GM23338 (cell line): ENCODE measurements at regions not wholly inside any gene's neighbourhood (a gene's known extent, or its start where the extent isn't known, plus 50 kb on each side); places are given as distances from the start of the nearest gene placed in this dataset.

Experiments used
- ATAC-seq: fragments of 200-7000 bp; cut with Tn5 transposase; 3 replicates; pipeline ENCODE4 v1.9.1; 2020
- DNase-seq: peaks from one replicate; pipeline ENCODE4 v3.0.0-alpha.2; 2015; ENCODE audit warnings: low spot score
- H2AFZ ChIP-seq: fragments of 200-600 bp; sonication (generic); 2 replicates; pipeline ENCODE4 v1.8.0; 2016; ENCODE audit warnings: antibody characterized with exemption, mild to moderate bottlenecking, moderate library complexity
- H3F3A ChIP-seq: fragments of 200-600 bp; sonication (generic); replicated peaks from 2 replicates; pipeline ENCODE4 v1.8.0; 2017; ENCODE audit warnings: antibody characterized with exemption, mixed run types, low read depth
- H3K27ac ChIP-seq: fragments of 200-600 bp; sonication (generic); 2 replicates; pipeline ENCODE4 v1.6.1; 2016; ENCODE audit warnings: low read depth
- H3K27me3 ChIP-seq: fragments of 200-600 bp; sonication (generic); 2 replicates; pipeline ENCODE4 v1.8.0; 2016; ENCODE audit warnings: mild to moderate bottlenecking, mixed run types, moderate library complexity; ENCODE audit not compliant: insufficient read depth
- H3K36me3 ChIP-seq: fragments of 200-600 bp; sonication (generic); 2 replicates; pipeline ENCODE4 v1.8.0; 2016; ENCODE audit warnings: mild to moderate bottlenecking; ENCODE audit not compliant: insufficient read depth
- H3K4me1 ChIP-seq: fragments of 200-600 bp; sonication (generic); 2 replicates; pipeline ENCODE4 v1.8.0; 2016; ENCODE audit warnings: mild to moderate bottlenecking, moderate library complexity; ENCODE audit not compliant: insufficient read depth
- H3K4me2 ChIP-seq: fragments of 200-600 bp; sonication (generic); 2 replicates; pipeline ENCODE4 v1.7.1; 2017; ENCODE audit warnings: mixed run types
- H3K4me3 ChIP-seq: fragments of 200-600 bp; sonication (generic); 2 replicates; pipeline ENCODE4 v1.6.1; 2016; ENCODE audit warnings: mixed run types
- H3K79me2 ChIP-seq: fragments of 200-600 bp; sonication (generic); replicated peaks from 2 replicates; pipeline ENCODE4 v1.8.0; 2017; ENCODE audit warnings: mild to moderate bottlenecking; ENCODE audit not compliant: insufficient read depth
- H3K9me2 ChIP-seq: fragments of 200-600 bp; sonication (generic); 2 replicates; pipeline ENCODE4 v1.8.0; 2017; ENCODE audit not compliant: insufficient read depth
- H4K20me1 ChIP-seq: fragments of 200-600 bp; sonication (generic); replicated peaks from 2 replicates; pipeline ENCODE4 v1.8.0; 2017; ENCODE audit warnings: mild to moderate bottlenecking; ENCODE audit not compliant: insufficient read depth
- H3K27ac Mint-ChIP-seq: 2 replicates; pipeline ENCODE4 v1.8.0; 2020; ENCODE audit warnings: inconsistent platforms, mild to moderate bottlenecking, moderate library complexity, mixed read lengths
- H3K27me3 Mint-ChIP-seq: 3 replicates; pipeline ENCODE4 v1.8.0; 2022; ENCODE audit warnings: low read depth, mild to moderate bottlenecking, moderate library complexity, mixed read lengths, inconsistent platforms; ENCODE audit not compliant: insufficient read depth, poor library complexity
- H3K36me3 Mint-ChIP-seq: 3 replicates; pipeline ENCODE4 v1.8.0; 2021; ENCODE audit warnings: low read depth, mild to moderate bottlenecking, inconsistent platforms, moderate library complexity, mixed read lengths
- H3K4me1 Mint-ChIP-seq: 3 replicates; pipeline ENCODE4 v1.8.0; 2020; ENCODE audit warnings: mild to moderate bottlenecking, inconsistent platforms, mixed read lengths
- H3K4me3 Mint-ChIP-seq: 3 replicates; pipeline ENCODE4 v1.8.0; 2021; ENCODE audit warnings: moderate library complexity, mild to moderate bottlenecking, inconsistent platforms, mixed read lengths
- H3K9me3 Mint-ChIP-seq: 3 replicates; pipeline ENCODE4 v1.8.0; 2020; ENCODE audit warnings: moderate library complexity, mild to moderate bottlenecking, inconsistent platforms, mixed read lengths
- CREB1 ChIP-seq: fragments of 250-450 bp; sonication (Bioruptor Pico); IDR thresholded peaks from 2 replicates; pipeline ENCODE4 v1.5.0; 2020; ENCODE audit warnings: low read depth, mild to moderate bottlenecking, moderate library complexity
- CTCF ChIP-seq, 2 experiments: fragments of 200-600 bp in 1 of 2; sonication (generic) in 1 of 2; conservative IDR thresholded peaks; 2 replicates each; pipeline versions ENCODE4 v1.5.1 to v1.6.1; 2016 to 2017; ENCODE audit warnings: antibody characterized with exemption in 2 of 2, low read depth in 2 of 2, mild to moderate bottlenecking in 2 of 2, moderate library complexity in 1 of 2
- ETS1 ChIP-seq: IDR thresholded peaks from 2 replicates; pipeline ENCODE4 v1.6.1; 2016; ENCODE audit warnings: antibody characterized with exemption
- EZH2 ChIP-seq: fragments of 200-600 bp; sonication (generic); IDR thresholded peaks from one replicate; pipeline ENCODE4 v1.8.0; 2017; ENCODE audit warnings: antibody characterized with exemption, mild to moderate bottlenecking, low read depth; ENCODE audit not compliant: unreplicated experiment
- EZH2phosphoT487 ChIP-seq: fragments of 200-600 bp; sonication (generic); IDR thresholded peaks from one replicate; pipeline ENCODE4 v1.8.1; 2018; ENCODE audit warnings: antibody characterized with exemption; ENCODE audit not compliant: unreplicated experiment
- JUNB ChIP-seq: IDR thresholded peaks from one replicate; pipeline ENCODE4 v1.6.1; 2016; ENCODE audit warnings: antibody characterized with exemption; ENCODE audit not compliant: unreplicated experiment
- NANOG ChIP-seq: IDR thresholded peaks from 2 replicates; pipeline ENCODE4 v1.6.1; 2016; ENCODE audit warnings: antibody characterized with exemption, borderline replicate concordance
- POLR2AphosphoS5 ChIP-seq: IDR thresholded peaks from 2 replicates; pipeline ENCODE4 v1.6.1; 2016; ENCODE audit warnings: antibody characterized with exemption, low read depth
- REST ChIP-seq: IDR thresholded peaks from one replicate; pipeline ENCODE4 v1.6.1; 2018; ENCODE audit warnings: antibody characterized with exemption; ENCODE audit not compliant: unreplicated experiment
- STAT1 ChIP-seq: IDR thresholded peaks from one replicate; pipeline ENCODE4 v1.6.1; 2016; ENCODE audit warnings: antibody characterized with exemption; ENCODE audit not compliant: unreplicated experiment
- ZNF114 ChIP-seq: fragments of 250-450 bp; sonication (Bioruptor Pico); IDR thresholded peaks from 2 replicates; pipeline ENCODE4 v1.5.0; 2020; ENCODE audit warnings: mild to moderate bottlenecking, moderate library complexity
- ZNF331 ChIP-seq: fragments of 250-450 bp; sonication (Bioruptor Pico); IDR thresholded peaks from 2 replicates; pipeline ENCODE4 v1.5.0; 2020; ENCODE audit warnings: low read depth, mild to moderate bottlenecking, moderate library complexity
- ZNF462 ChIP-seq: fragments of 250-450 bp; sonication (Bioruptor Pico); IDR thresholded peaks from 2 replicates; pipeline ENCODE4 v1.5.0; 2020; ENCODE audit warnings: mild to moderate bottlenecking, moderate library complexity

- TF ChIP-seq ZNF331 (CRISPR knock-in tag) (no peak), POLR2AphosphoS5 (no peak), EZH2 (no peak), EZH2phosphoT487 (no peak), CREB1 (CRISPR knock-in tag) (no peak), ZNF114 (CRISPR knock-in tag) (no peak), ZNF462 (CRISPR knock-in tag) (no peak), JUNB (no peak), NANOG (no peak), STAT1 (no peak), CTCF (conservative IDR thresholded peaks at IDR 0.05; ENCODE audit: low read depth in 2 of 2) (no peak), REST (no peak), ETS1 (no peak)
- no peak for ATAC-seq
- peaks cover 25% of the 10 kb centered on the region for H3K4me1 ChIP-seq
- Mint-ChIP-seq H3K27me3 (peaks cover 2% of the 10 kb centered on the region), H3K4me3 (no peak overlapping the region), H3K36me3 (no peaks in the 10 kb centered on the region; the same call in 2 of the 3 replicates), H3K4me1 (peaks cover 29% of the 10 kb centered on the region), H3K9me3 (no peaks in the 10 kb centered on the region), H3K27ac (no peak overlapping the region; the same call in 1 of the 2 replicates)
- H3F3A ChIP-seq, result no peaks in the 10 kb centered on the region
- H3K4me2 ChIP-seq, result no peak overlapping the region
- no peak overlapping the region for H2AFZ ChIP-seq
- H4K20me1 ChIP-seq, result no peaks in the 10 kb centered on the region
- no peak for DNase-seq
- no peak overlapping the region for H3K4me3 ChIP-seq
- peaks cover 11% of the 10 kb centered on the region; the same call in 1 of the 2 replicates for H3K9me2 ChIP-seq
- no peaks in the 10 kb centered on the region for H3K27me3 ChIP-seq
- H3K79me2 ChIP-seq, result no peaks in the 10 kb centered on the region
- no peaks in the 10 kb centered on the region for H3K36me3 ChIP-seq
- no peak overlapping the region for H3K27ac ChIP-seq
These were observed 328.2 kb upstream of the NCAM1 start for GRCh38 chr11:112632866-112633505.
